ENCODE measurements at regions not wholly inside any gene's neighbourhood (a gene's known extent, or its start where the extent isn't known, plus 50 kb on each side); places are given as distances from the start of the nearest gene placed in this dataset.

- TF ChIP-seq, protein P1, sequence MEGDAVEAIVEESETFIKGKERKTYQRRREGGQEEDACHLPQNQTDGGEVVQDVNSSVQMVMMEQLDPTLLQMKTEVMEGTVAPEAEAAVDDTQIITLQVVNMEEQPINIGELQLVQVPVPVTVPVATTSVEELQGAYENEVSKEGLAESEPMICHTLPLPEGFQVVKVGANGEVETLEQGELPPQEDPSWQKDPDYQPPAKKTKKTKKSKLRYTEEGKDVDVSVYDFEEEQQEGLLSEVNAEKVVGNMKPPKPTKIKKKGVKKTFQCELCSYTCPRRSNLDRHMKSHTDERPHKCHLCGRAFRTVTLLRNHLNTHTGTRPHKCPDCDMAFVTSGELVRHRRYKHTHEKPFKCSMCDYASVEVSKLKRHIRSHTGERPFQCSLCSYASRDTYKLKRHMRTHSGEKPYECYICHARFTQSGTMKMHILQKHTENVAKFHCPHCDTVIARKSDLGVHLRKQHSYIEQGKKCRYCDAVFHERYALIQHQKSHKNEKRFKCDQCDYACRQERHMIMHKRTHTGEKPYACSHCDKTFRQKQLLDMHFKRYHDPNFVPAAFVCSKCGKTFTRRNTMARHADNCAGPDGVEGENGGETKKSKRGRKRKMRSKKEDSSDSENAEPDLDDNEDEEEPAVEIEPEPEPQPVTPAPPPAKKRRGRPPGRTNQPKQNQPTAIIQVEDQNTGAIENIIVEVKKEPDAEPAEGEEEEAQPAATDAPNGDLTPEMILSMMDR (IDR thresholded peaks at IDR 0.05 in 8 of 11, conservative IDR thresholded peaks at IDR 0.05 in 3 of 11): no peak
- TF ChIP-seq POLR2A (IDR thresholded peaks at IDR 0.05): no peak
- no peak for TF ChIP-seq POLR2AphosphoS5 (IDR thresholded peaks at IDR 0.05)
Measured at GRCh38 chr6:40336940-40337760, 250.0 kb downstream of the LRFN2 start.
